ENCODE measurements at regions not wholly inside any gene's neighbourhood (a gene's known extent, or its start where the extent isn't known, plus 50 kb on each side); places are given as distances from the start of the nearest gene placed in this dataset.

DNA sequence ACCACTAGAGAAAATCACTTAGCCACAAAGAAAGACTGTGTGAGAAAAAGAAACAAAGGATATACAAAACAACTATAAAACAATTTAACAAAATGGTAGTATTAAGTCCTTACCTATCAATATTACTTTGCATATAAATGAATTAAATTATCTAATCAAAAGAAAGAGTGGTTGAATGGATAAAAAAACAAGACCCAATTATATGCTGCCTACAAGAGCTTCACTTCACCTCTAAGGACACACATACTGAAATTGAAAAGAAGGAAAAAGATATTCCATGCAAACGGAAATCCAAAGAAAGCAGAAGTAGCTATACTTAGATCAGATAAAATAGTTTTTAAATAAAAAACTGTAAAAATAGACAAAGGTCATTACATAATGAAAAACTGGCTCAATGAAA, 134.9 kb upstream of the CCDC196 start:
- TF ChIP-seq ZFP3 (CRISPR knock-in tag; IDR thresholded peaks at IDR 0.05) (no peak), ZC3H10 (CRISPR knock-in tag; IDR thresholded peaks at IDR 0.05) (no peak), ZFP30 (CRISPR knock-in tag; IDR thresholded peaks at IDR 0.05) (no peak), OSR1 (CRISPR knock-in tag; IDR thresholded peaks at IDR 0.05) (no peak), ARNTL (CRISPR knock-in tag; IDR thresholded peaks at IDR 0.05; ENCODE audit: borderline replicate concordance, low read depth) (no peak)
- TF ChIP-seq, protein P1, sequence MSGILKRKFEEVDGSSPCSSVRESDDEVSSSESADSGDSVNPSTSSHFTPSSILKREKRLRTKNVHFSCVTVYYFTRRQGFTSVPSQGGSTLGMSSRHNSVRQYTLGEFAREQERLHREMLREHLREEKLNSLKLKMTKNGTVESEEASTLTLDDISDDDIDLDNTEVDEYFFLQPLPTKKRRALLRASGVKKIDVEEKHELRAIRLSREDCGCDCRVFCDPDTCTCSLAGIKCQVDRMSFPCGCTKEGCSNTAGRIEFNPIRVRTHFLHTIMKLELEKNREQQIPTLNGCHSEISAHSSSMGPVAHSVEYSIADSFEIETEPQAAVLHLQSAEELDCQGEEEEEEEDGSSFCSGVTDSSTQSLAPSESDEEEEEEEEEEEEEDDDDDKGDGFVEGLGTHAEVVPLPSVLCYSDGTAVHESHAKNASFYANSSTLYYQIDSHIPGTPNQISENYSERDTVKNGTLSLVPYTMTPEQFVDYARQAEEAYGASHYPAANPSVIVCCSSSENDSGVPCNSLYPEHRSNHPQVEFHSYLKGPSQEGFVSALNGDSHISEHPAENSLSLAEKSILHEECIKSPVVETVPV (CRISPR knock-in tag; IDR thresholded peaks at IDR 0.05): no peak

All from SK-N-SH treated with all-trans-retinoic acid at 6 μM for 48 hours (cell line).